SJSA1 (cell line): ENCODE measurements at regions not wholly inside any gene's neighbourhood (a gene's known extent, or its start where the extent isn't known, plus 50 kb on each side); places are given as distances from the start of the nearest gene placed in this dataset.

Experiments used
- DNase-seq, 2 experiments: peaks; one replicate each; pipeline ENCODE4 v3.0.0-alpha.2; 2015 to 2020; ENCODE audit warnings: low spot score in 2 of 2, low read depth in 1 of 2
- H3K27ac ChIP-seq: fragments of 250-450 bp; sonication (Bioruptor Pico); 2 replicates; pipeline ENCODE4 v1.5.1; 2020; ENCODE audit warnings: mild to moderate bottlenecking, moderate library complexity
- H3K27me3 ChIP-seq: fragments of 250-450 bp; sonication (Bioruptor Pico); replicated peaks from 2 replicates; pipeline ENCODE4 v1.5.1; 2020; ENCODE audit warnings: mild to moderate bottlenecking, moderate library complexity
- H3K36me3 ChIP-seq: fragments of 250-450 bp; sonication (Bioruptor Pico); 2 replicates; pipeline ENCODE4 v1.5.1; 2020; ENCODE audit warnings: mild to moderate bottlenecking
- H3K4me1 ChIP-seq: fragments of 250-450 bp; sonication (Bioruptor Pico); replicated peaks from 2 replicates; pipeline ENCODE4 v1.6.1; 2021; ENCODE audit warnings: mild to moderate bottlenecking
- H3K4me3 ChIP-seq: fragments of 250-450 bp; sonication (Bioruptor Pico); 2 replicates; pipeline ENCODE4 v1.5.1; 2020; ENCODE audit warnings: mild to moderate bottlenecking
- H3K9me3 ChIP-seq: fragments of 250-450 bp; sonication (Bioruptor Pico); replicated peaks from 2 replicates; pipeline ENCODE4 v1.5.1; 2020; ENCODE audit warnings: mild to moderate bottlenecking

DNA sequence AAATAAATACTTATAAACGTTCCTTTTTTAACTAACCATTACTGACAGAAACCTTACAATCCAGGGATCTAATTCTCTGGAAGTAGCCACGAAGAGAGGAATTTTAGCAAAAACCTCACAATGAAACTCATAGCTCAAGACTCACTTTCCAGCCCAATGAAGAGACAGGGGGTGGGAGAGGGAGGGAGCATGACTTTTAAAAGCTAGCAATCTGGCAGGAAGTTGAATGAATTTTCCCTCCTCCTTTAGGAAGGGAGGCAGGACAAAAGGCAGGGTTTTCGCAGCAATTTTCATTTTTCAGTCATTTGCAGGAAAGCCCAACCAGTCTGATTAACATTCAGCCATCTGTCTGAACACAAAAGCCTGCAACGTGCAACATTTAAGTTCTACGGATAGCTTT is 381.5 kb upstream of the PSMD7 start:
- Histone ChIP-seq H3K27me3 (0 out of 2 replicates have a peak, but pooled peaks cover 2% of the 10 kb centered on the region), H3K9me3 (no peaks in the 10 kb centered on the region), H3K27ac (no peak overlapping the region), H3K4me1 (no peaks in the 10 kb centered on the region), H3K36me3 (no peaks in the 10 kb centered on the region), H3K4me3 (no peak overlapping the region)
- DNase-seq, result no peak

DNA sequence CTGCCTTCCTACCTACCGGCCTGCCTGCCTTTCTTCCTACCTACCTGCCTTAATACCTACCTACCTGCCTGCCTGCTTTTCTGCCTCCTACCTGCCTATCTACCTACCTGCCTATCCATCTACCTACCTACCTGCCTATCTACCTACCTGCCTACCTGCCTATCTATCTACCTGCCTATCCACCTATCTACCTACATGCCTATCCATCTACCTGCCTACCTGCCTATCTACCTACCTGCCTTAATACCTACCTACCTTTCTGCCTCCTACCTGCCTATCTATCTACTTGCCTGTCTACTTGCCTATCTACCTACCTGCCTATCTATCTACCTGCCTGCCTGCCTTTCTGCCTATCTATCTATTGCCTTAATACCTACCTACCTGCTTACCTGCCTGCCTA is 383.8 kb upstream of the PSMD7 start:
- Histone ChIP-seq H3K4me3 (no peak overlapping the region), H3K36me3 (no peaks in the 10 kb centered on the region), H3K27ac (no peak overlapping the region), H3K9me3 (no peaks in the 10 kb centered on the region), H3K4me1 (no peaks in the 10 kb centered on the region), H3K27me3 (0 out of 2 replicates have a peak, but pooled peaks cover 2% of the 10 kb centered on the region)
- no peak for DNase-seq

DNA sequence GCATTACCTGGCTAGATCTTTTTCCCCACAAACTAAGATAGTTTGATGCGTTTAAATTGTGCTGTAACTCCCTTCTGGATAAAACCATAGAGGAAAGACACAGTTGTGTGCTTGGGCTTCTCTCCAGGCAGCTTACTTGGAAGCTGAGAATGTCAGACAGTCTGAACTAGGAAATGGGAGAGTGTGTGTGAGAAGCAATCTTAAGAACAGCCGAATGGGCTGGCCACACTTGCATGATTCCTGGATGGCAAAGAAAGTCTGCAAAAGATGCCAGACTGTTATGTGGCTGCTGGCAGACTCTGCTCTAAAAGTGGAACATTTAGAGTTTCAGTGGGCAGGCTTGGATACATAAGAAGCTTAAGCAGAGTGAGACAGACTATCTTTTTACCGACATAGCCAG is 384.3 kb upstream of the PSMD7 start:
- Histone ChIP-seq H3K9me3 (no peaks in the 10 kb centered on the region), H3K4me1 (no peaks in the 10 kb centered on the region), H3K27me3 (0 out of 2 replicates have a peak, but pooled peaks cover 2% of the 10 kb centered on the region), H3K27ac (no peak overlapping the region), H3K4me3 (no peak overlapping the region), H3K36me3 (no peaks in the 10 kb centered on the region)
- DNase-seq, result no peak

DNA sequence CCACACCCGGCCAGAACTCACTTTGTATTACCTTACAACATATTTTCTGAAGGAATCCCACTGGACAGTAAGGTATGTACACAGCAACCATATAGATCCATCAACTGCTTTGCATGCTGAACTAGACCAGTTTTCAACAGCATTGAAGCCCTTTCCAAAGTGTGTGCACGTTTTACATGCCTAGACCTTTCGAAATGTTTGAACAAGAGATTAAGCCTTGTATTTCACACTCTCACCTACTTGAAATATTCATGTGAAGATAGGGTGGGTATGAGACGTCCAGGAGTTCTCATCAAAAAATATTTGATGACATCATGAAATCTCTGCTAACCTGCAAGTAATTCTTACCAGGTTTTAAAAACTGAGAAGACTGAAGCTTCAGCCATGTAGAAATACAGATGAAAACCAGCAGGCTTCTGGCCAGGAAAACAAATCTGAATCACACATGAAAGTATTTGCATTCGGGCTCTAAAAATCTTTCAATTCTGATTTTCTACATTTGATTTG is 387.0 kb upstream of the PSMD7 start:
- no peak overlapping the region for H3K4me3 ChIP-seq
- no peaks in the 10 kb centered on the region for H3K9me3 ChIP-seq
- H3K27ac ChIP-seq, result no peak overlapping the region
- DNase-seq, result no peak
- H3K36me3 ChIP-seq, result no peaks in the 10 kb centered on the region
- H3K4me1 ChIP-seq, result no peaks in the 10 kb centered on the region
- 0 out of 2 replicates have a peak, but pooled peaks cover 2% of the 10 kb centered on the region for H3K27me3 ChIP-seq

DNA sequence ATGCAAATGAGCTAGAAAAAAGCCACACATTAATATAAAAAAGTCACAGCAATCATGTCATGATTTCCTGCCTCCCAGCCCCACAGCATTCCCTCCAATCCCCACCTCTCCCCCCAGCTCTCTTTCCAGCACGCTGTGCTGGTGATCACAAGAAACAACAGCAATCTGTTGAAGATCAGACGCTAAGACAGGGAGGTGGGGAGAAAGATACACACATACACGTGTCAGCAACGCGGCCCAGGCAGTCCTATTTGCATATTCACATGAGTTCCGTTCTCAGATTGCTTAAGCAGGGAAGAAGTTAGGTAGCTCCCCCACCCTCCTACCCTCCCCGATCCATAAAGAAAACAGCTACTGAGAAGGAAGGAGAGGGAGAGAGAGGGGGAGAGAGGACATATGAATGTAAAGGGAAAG is 405.5 kb upstream of the PSMD7 start:
- H3K4me1 ChIP-seq, result no peaks in the 10 kb centered on the region
- no peaks in the 10 kb centered on the region for H3K36me3 ChIP-seq
- H3K4me3 ChIP-seq, result no peak overlapping the region
- no peaks in the 10 kb centered on the region for H3K9me3 ChIP-seq
- H3K27ac ChIP-seq, result no peak overlapping the region
- peaks cover 5% of the 10 kb centered on the region; the same call in 1 of the 2 replicates for H3K27me3 ChIP-seq
- DNase-seq, result no peak

DNA sequence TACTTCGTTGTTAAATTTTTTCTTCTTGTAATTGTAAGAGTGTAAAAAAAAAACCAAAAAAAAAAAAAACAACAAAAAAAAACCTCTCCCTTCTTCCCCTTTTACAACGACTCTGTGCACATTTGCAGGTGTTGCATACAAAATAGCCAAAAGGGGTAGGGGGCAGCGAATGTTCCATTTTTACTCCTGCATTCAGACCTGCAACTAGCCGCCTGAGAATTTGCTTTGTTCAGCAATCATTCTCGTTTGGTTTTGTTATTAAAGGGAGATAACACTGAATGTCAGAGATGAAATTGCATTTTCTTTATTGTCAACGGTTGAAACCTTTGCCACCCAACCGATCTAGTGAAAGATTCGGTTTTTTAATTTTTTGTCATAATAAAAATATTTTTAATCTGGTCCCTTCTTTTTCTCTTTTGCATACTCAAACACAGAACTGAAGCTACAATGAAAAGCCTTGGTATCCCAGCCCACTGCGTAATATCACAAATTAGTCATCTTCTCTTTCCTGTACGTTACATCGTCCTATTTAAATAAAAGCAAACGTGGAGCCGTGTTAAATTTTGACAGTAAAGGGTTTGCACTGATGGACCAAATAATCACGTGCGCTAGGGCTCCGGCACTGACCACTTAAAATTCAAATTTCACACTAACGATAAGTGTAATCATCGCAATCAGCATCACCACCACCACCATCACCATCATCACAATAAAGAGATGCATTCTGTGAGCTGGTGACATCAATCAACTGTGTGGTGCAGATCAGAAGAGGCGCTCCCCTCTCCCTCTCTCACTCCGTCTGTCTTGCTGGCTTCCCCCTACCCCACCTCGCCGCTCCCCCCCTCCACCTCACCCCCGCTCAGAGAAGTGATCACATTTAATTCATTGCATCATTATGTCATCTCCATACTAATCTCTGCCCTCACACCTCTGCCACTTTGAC is 406.2 kb upstream of the PSMD7 start:
- no peak overlapping the region for H3K4me3 ChIP-seq
- peaks cover 5% of the 10 kb centered on the region; the same call in 1 of the 2 replicates for H3K27me3 ChIP-seq
- no peak for DNase-seq
- no peaks in the 10 kb centered on the region for H3K4me1 ChIP-seq
- no peaks in the 10 kb centered on the region for H3K9me3 ChIP-seq
- no peak overlapping the region for H3K27ac ChIP-seq
- H3K36me3 ChIP-seq, result no peaks in the 10 kb centered on the region

DNA sequence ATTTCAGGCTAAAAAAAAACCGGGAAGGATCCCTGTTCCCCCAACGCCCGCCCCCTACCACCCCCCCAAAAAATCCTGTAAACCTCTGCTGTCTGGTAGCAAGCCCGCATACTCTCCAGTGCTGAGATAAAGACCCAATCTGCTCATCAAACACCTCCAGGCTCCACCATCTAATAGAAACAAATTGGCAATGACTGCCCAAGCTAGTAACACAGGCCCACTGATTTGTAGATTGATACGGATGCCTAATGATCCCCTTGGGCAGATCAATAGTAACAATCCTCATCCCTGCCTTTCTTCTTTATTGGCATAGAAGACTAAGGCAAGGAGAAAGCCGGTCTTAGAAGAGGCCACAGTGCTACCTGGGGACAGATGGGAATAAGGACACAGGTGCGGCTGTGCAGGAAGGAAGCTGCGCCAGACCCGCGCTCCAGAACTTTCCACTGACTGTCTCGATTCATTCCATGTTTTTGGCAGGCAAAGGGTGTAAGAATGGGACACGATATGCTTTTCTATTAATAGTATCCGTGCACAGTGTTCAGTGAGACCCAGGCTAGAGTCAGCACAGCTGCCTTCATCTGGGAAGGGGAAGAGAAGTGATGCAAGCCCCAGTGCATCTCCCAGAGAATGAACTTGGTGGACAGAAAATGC is 407.6 kb upstream of the PSMD7 start:
- H3K27ac ChIP-seq, result no peak overlapping the region
- DNase-seq, result no peak
- H3K4me3 ChIP-seq, result no peak overlapping the region
- H3K36me3 ChIP-seq, result no peaks in the 10 kb centered on the region
- peaks cover 5% of the 10 kb centered on the region; the same call in 1 of the 2 replicates for H3K27me3 ChIP-seq
- H3K4me1 ChIP-seq, result no peaks in the 10 kb centered on the region
- H3K9me3 ChIP-seq, result no peaks in the 10 kb centered on the region

DNA sequence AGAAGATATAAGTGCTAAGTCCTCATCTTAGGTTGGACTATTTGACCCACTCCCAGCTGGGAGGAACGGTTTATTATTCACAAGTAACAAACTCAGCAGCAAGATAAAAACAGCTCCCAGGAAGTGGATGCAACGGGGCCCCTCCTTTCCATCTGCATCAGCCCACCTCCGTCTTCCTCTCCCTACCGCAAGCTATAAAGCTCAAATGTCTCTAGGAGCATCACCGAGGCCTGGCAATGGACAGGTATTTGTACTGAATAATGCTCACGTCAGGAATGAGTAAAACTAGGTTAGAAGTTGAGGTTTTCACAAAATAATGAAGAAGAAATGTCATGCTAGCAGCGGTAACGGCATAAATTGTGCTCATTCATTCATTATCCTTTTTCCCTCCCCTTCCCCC is 408.7 kb upstream of the PSMD7 start:
- Histone ChIP-seq H3K36me3 (no peaks in the 10 kb centered on the region), H3K27me3 (peaks cover 5% of the 10 kb centered on the region; the same call in 1 of the 2 replicates), H3K4me1 (no peaks in the 10 kb centered on the region), H3K27ac (no peak overlapping the region), H3K4me3 (no peak overlapping the region), H3K9me3 (no peaks in the 10 kb centered on the region)
- DNase-seq, result no peak

DNA sequence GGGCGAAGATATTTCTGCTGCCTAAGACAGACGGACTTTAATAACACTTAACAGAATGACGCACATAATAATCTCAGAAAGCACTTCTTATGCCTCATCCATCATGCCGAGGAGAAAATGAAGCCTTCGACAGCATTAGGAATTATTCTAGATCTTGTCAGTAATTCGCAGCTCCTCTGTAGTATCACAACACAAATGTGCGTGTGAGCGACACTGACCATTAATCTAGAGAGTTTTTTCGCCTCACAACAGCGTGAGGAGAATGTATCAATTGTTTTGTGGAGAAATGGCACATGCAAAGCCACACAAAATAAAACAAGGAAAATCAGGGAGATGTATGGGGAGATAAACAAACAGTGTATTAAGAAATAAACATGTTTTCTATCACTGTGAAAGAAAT is 410.2 kb upstream of the PSMD7 start:
- Histone ChIP-seq H3K27ac (no peak overlapping the region), H3K27me3 (peaks cover 5% of the 10 kb centered on the region; the same call in 1 of the 2 replicates), H3K4me3 (no peak overlapping the region), H3K9me3 (no peaks in the 10 kb centered on the region), H3K36me3 (no peaks in the 10 kb centered on the region), H3K4me1 (no peaks in the 10 kb centered on the region)
- DNase-seq, result no peak

DNA sequence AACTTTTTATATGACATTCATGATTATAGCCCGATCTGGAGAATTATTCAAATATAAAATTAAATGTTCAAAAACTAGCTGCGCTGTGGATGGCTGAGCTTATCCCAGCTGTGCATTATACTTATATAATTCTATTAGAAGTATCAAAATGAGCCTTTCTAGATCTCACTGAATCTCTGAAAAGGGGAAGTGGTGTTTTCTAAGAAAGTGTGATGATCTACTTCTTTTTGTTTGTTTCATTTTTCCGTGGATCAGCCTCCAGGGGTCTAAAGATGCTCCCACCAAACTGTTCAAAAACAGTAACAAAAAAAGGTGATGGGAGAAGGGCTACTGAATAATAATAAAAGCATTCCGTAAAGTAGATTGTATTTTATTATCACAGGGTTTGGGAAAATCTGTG is 411.3 kb upstream of the PSMD7 start:
- Histone ChIP-seq H3K27ac (no peak overlapping the region), H3K9me3 (no peaks in the 10 kb centered on the region), H3K4me1 (no peaks in the 10 kb centered on the region), H3K36me3 (no peaks in the 10 kb centered on the region), H3K4me3 (no peak overlapping the region), H3K27me3 (peaks cover 5% of the 10 kb centered on the region; the same call in 1 of the 2 replicates)
- DNase-seq, result no peak

DNA sequence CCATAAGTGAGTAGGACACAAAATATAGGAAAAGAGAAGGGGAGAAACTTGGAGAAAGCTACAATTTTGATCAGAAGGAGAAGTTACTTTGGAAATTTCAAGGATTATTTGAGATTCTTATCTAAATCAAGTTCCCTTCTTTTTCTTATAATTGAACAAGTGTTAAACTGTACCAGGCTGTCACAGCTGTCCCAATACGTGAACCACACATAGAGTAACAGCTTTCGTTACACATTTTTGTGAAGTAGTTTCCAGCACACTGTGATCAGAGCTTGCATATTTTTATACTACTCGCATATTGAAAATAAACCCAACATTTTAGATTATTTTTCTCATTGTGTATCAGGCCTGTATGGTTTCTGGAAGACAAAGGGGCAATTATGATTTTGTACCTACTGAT is 412.8 kb upstream of the PSMD7 start:
- no peak for DNase-seq
- Histone ChIP-seq H3K9me3 (no peaks in the 10 kb centered on the region), H3K4me3 (no peak overlapping the region), H3K27ac (no peak overlapping the region), H3K4me1 (no peaks in the 10 kb centered on the region), H3K27me3 (peaks cover 5% of the 10 kb centered on the region; the same call in 1 of the 2 replicates), H3K36me3 (no peaks in the 10 kb centered on the region)

DNA sequence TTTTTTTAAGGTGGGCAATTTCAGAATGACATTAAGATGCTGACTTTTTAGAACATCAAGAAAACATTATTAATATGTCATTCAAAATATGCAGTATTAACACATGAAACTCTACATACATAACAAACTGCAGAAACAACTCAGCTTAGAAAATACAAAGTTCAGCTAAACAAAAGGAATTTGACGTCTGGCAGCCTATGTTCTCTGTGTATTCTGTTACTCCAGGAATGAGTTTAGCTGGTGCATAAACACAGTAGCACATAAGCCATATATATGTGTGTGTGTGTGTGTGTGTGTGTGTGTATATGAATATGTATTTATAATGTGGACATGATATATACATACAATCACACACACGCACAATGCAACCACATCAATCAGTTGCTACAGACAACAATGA is 413.5 kb upstream of the PSMD7 start:
- H3K27ac ChIP-seq, result no peak overlapping the region
- no peaks in the 10 kb centered on the region for H3K36me3 ChIP-seq
- no peak overlapping the region for H3K4me3 ChIP-seq
- H3K4me1 ChIP-seq, result no peaks in the 10 kb centered on the region
- peaks cover 2% of the 10 kb centered on the region; the same call in 1 of the 2 replicates for H3K27me3 ChIP-seq
- no peaks in the 10 kb centered on the region for H3K9me3 ChIP-seq
- no peak for DNase-seq

DNA sequence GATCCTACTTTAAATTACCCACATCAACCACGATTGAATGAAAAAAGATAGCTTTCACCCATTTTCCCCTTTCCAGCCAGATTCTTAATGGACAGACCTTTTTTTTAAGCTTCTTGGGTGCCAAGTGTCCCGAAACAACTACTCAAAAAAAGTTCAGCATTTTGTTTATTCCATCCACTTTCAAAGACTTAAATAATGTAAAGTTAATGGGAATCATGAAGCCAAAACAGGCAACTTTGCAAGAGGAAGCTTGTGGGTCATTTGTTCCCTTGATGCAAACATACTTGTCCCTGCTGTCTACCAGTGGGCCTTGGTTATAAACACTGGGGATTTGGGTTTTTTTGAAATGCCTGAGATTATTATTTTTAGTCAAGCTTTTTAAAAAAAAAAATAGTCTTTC is 414.0 kb upstream of the PSMD7 start:
- Histone ChIP-seq H3K27me3 (no peaks in the 10 kb centered on the region), H3K4me1 (no peaks in the 10 kb centered on the region), H3K27ac (no peak overlapping the region), H3K4me3 (no peak overlapping the region), H3K9me3 (no peaks in the 10 kb centered on the region), H3K36me3 (no peaks in the 10 kb centered on the region)
- DNase-seq, result no peak

DNA sequence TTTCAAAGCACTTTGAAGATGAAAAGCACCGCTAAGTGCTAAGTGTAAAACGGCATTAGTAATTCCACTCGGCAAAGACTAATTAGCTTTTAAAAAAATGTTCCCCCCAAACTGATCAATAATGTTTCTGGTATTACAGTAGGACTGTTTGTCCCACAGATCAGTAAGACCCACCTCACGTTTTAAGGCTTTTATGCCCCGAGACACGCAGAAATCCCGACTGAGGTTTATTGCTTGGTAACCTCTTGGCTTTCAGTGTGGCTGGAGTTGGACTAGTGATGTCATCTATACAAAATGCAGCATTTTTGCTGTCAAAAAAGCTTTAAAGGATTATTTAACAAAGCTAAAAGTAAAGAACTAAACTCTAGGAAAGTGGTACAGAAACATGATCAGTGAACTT is 414.6 kb upstream of the PSMD7 start:
- no peaks in the 10 kb centered on the region for H3K9me3 ChIP-seq
- H3K4me3 ChIP-seq, result no peak overlapping the region
- H3K27ac ChIP-seq, result no peak overlapping the region
- no peaks in the 10 kb centered on the region for H3K4me1 ChIP-seq
- no peak for DNase-seq
- H3K27me3 ChIP-seq, result no peaks in the 10 kb centered on the region
- no peaks in the 10 kb centered on the region for H3K36me3 ChIP-seq
